ENCODE measurements at regions not wholly inside any gene's neighbourhood (a gene's known extent, or its start where the extent isn't known, plus 50 kb on each side); places are given as distances from the start of the nearest gene placed in this dataset.

GRCh38 chr13:112229992-112230872, 145.9 kb upstream of the SPACA7 start:
- TF ChIP-seq SRF (IDR thresholded peaks at IDR 0.05; ENCODE audit: low read depth) (no peak), POLR2AphosphoS5 (IDR thresholded peaks at IDR 0.05; ENCODE audit: low read depth, low read length) (no peak), JUND (IDR thresholded peaks at IDR 0.05) (no peak), CEBPB (IDR thresholded peaks at IDR 0.05; ENCODE audit: low read depth) (no peak), ATF3 (IDR thresholded peaks at IDR 0.05) (no peak), EZH2 (IDR thresholded peaks at IDR 0.05) (no peak), RAD21 (IDR thresholded peaks at IDR 0.05; ENCODE audit: low read depth) (no peak), FOSL1 (IDR thresholded peaks at IDR 0.05; ENCODE audit: low read depth) (no peak), SIN3A (IDR thresholded peaks at IDR 0.05; ENCODE audit: low read depth) (no peak), MAX (IDR thresholded peaks at IDR 0.05) (no peak), ZNF274 (IDR thresholded peaks at IDR 0.05; ENCODE audit: low read depth, low read length) (no peak), TCF7L2 (IDR thresholded peaks at IDR 0.05; ENCODE audit: borderline replicate concordance, extremely low read depth, insufficient read depth, insufficient read length) (no peak), ZFX (IDR thresholded peaks at IDR 0.05) (no peak), EZH2phosphoT487 (IDR thresholded peaks at IDR 0.05; ENCODE audit: borderline replicate concordance) (no peak), CBX3 (IDR thresholded peaks at IDR 0.05; ENCODE audit: low read depth) (no peak), ELF1 (IDR thresholded peaks at IDR 0.05; ENCODE audit: borderline replicate concordance, low read depth) (no peak), REST (IDR thresholded peaks at IDR 0.05; ENCODE audit: low read depth) (no peak)
- TF ChIP-seq, protein P1, sequence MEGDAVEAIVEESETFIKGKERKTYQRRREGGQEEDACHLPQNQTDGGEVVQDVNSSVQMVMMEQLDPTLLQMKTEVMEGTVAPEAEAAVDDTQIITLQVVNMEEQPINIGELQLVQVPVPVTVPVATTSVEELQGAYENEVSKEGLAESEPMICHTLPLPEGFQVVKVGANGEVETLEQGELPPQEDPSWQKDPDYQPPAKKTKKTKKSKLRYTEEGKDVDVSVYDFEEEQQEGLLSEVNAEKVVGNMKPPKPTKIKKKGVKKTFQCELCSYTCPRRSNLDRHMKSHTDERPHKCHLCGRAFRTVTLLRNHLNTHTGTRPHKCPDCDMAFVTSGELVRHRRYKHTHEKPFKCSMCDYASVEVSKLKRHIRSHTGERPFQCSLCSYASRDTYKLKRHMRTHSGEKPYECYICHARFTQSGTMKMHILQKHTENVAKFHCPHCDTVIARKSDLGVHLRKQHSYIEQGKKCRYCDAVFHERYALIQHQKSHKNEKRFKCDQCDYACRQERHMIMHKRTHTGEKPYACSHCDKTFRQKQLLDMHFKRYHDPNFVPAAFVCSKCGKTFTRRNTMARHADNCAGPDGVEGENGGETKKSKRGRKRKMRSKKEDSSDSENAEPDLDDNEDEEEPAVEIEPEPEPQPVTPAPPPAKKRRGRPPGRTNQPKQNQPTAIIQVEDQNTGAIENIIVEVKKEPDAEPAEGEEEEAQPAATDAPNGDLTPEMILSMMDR (IDR thresholded peaks at IDR 0.05 in 2 of 3, conservative IDR thresholded peaks at IDR 0.05 in 1 of 3; ENCODE audit: borderline replicate concordance in 1 of 3, insufficient read depth in 1 of 3, low read depth in 2 of 3, low read length in 2 of 3): no peak
- POLR2A ChIA-PET: no interaction called here
- Histone ChIP-seq H3K4me3 (replicated peaks in 1 of 2; ENCODE audit: low read depth in 1 of 2, low read length in 2 of 2) (no peak overlapping the region), H4K20me1 (ENCODE audit: insufficient read depth) (no peaks in the 10 kb centered on the region), H2AFZ (ENCODE audit: low read depth, low read length, poor library complexity, severe bottlenecking) (no peak overlapping the region), H3K9me3 (ENCODE audit: control insufficient read depth in 1 of 2, insufficient read depth in 1 of 2, low read depth in 1 of 2, low read length in 2 of 2) (no peaks in the 10 kb centered on the region), H3K4me2 (ENCODE audit: low read length) (no peak overlapping the region), H3K79me2 (ENCODE audit: insufficient read depth, low read length) (no peaks in the 10 kb centered on the region), H3K9me2 (ENCODE audit: insufficient read depth) (no peaks in the 10 kb centered on the region), H3K36me3 (ENCODE audit: control insufficient read depth in 1 of 2, insufficient read depth in 2 of 2, low read length in 2 of 2) (no peaks in the 10 kb centered on the region), H3K4me1 (ENCODE audit: control insufficient read depth in 1 of 2, insufficient read depth in 2 of 2, low read length in 2 of 2) (no peaks in the 10 kb centered on the region), H3K27me3 (ENCODE audit: insufficient read depth, low read length) (peaks cover 13% of the 10 kb centered on the region), H3K27ac (ENCODE audit: low read depth, low read length) (no peak overlapping the region), H3K9ac (ENCODE audit: low read length) (no peak overlapping the region)
- ATAC-seq (no peak), DNase-seq (ENCODE audit: low read depth, low spot score) (no peak)
- BruUV-seq (replicated peaks): no TSS peak
- CTCF ChIA-PET: no interaction called here
- intact Hi-C loops (cut with micrococcal nuclease): no loop called here
- RAD21 ChIA-PET (ENCODE audit: low non-redundant PET in 1 of 2, low total read pairs in 2 of 2, uncharacterized antibody in 2 of 2, unreplicated experiment in 2 of 2): no interaction called here
